ENCODE measurements at regions not wholly inside any gene's neighbourhood (a gene's known extent, or its start where the extent isn't known, plus 50 kb on each side); places are given as distances from the start of the nearest gene placed in this dataset.

- DNase-seq: no peak
- no peaks in the 10 kb centered on the region for H3K9me3 ChIP-seq (ENCODE audit: control insufficient read depth, low read depth, low read length)
- H3K27me3 ChIP-seq (ENCODE audit: control insufficient read depth, insufficient read depth, low read length): no peaks in the 10 kb centered on the region
- no peaks in the 10 kb centered on the region for H3K4me1 ChIP-seq (ENCODE audit: control insufficient read depth, insufficient read depth, low read length)
- no peak overlapping the region for H3K4me3 ChIP-seq (ENCODE audit: low read length)
- H3K36me3 ChIP-seq (ENCODE audit: control insufficient read depth, insufficient read depth, low read length): no peaks in the 10 kb centered on the region
- no CpG with 5 or more reads among the region's 1 CpG for WGBS (ENCODE audit: insufficient coverage, low lambda C conversion rate)
- H3K27ac ChIP-seq (ENCODE audit: low read length): no peak overlapping the region
Measured at GRCh38 chr3:64919934-64920333, 232.1 kb upstream of the ADAMTS9 start.

GRCh38 chr3:64918989-64919388, 231.2 kb upstream of the ADAMTS9 start:
- Histone ChIP-seq H3K27ac (ENCODE audit: low read length) (no peak overlapping the region), H3K4me1 (ENCODE audit: control insufficient read depth, insufficient read depth, low read length) (no peaks in the 10 kb centered on the region), H3K4me3 (ENCODE audit: low read length) (no peak overlapping the region), H3K36me3 (ENCODE audit: control insufficient read depth, insufficient read depth, low read length) (no peaks in the 10 kb centered on the region), H3K9me3 (ENCODE audit: control insufficient read depth, low read depth, low read length) (no peaks in the 10 kb centered on the region), H3K27me3 (ENCODE audit: control insufficient read depth, insufficient read depth, low read length) (no peaks in the 10 kb centered on the region)
- DNase-seq: no peak

GRCh38 chr3:64917914-64918453, 230.2 kb upstream of the ADAMTS9 start:
- no peak overlapping the region for H3K27ac ChIP-seq (ENCODE audit: low read length)
- no peaks in the 10 kb centered on the region for H3K9me3 ChIP-seq (ENCODE audit: control insufficient read depth, low read depth, low read length)
- DNase-seq: no peak
- H3K4me3 ChIP-seq (ENCODE audit: low read length): no peak overlapping the region
- no CpG with 5 or more reads among the region's 1 CpG for WGBS (ENCODE audit: insufficient coverage, low lambda C conversion rate)
- H3K4me1 ChIP-seq (ENCODE audit: control insufficient read depth, insufficient read depth, low read length): no peaks in the 10 kb centered on the region
- H3K36me3 ChIP-seq (ENCODE audit: control insufficient read depth, insufficient read depth, low read length): no peaks in the 10 kb centered on the region
- no peaks in the 10 kb centered on the region for H3K27me3 ChIP-seq (ENCODE audit: control insufficient read depth, insufficient read depth, low read length)

GRCh38 chr3:64916937-64917336, 229.1 kb upstream of the ADAMTS9 start:
- H3K9me3 ChIP-seq (ENCODE audit: control insufficient read depth, low read depth, low read length): no peaks in the 10 kb centered on the region
- no peaks in the 10 kb centered on the region for H3K36me3 ChIP-seq (ENCODE audit: control insufficient read depth, insufficient read depth, low read length)
- H3K27ac ChIP-seq (ENCODE audit: low read length): no peak overlapping the region
- H3K4me1 ChIP-seq (ENCODE audit: control insufficient read depth, insufficient read depth, low read length): no peaks in the 10 kb centered on the region
- DNase-seq: no peak
- no peak overlapping the region for H3K4me3 ChIP-seq (ENCODE audit: low read length)
- 100% methylated on average over 1 of the region's 4 CpGs for WGBS (ENCODE audit: insufficient coverage, low lambda C conversion rate)
- H3K27me3 ChIP-seq (ENCODE audit: control insufficient read depth, insufficient read depth, low read length): no peaks in the 10 kb centered on the region

GRCh38 chr3:64916192-64916798, 228.5 kb upstream of the ADAMTS9 start:
- no peaks in the 10 kb centered on the region for H3K4me1 ChIP-seq (ENCODE audit: control insufficient read depth, insufficient read depth, low read length)
- no peak overlapping the region for H3K27ac ChIP-seq (ENCODE audit: low read length)
- no peaks in the 10 kb centered on the region for H3K9me3 ChIP-seq (ENCODE audit: control insufficient read depth, low read depth, low read length)
- WGBS (ENCODE audit: insufficient coverage, low lambda C conversion rate): no CpG with 5 or more reads among the region's 8 CpGs
- no peak for DNase-seq
- H3K4me3 ChIP-seq (ENCODE audit: low read length): no peak overlapping the region
- H3K36me3 ChIP-seq (ENCODE audit: control insufficient read depth, insufficient read depth, low read length): no peaks in the 10 kb centered on the region
- H3K27me3 ChIP-seq (ENCODE audit: control insufficient read depth, insufficient read depth, low read length): no peaks in the 10 kb centered on the region

GRCh38 chr3:64915778-64916177, 228.0 kb upstream of the ADAMTS9 start:
- no CpG with 5 or more reads among the region's 2 CpGs for WGBS (ENCODE audit: insufficient coverage, low lambda C conversion rate)
- Histone ChIP-seq H3K27me3 (ENCODE audit: control insufficient read depth, insufficient read depth, low read length) (no peaks in the 10 kb centered on the region), H3K4me3 (ENCODE audit: low read length) (no peak overlapping the region), H3K36me3 (ENCODE audit: control insufficient read depth, insufficient read depth, low read length) (no peaks in the 10 kb centered on the region), H3K4me1 (ENCODE audit: control insufficient read depth, insufficient read depth, low read length) (no peaks in the 10 kb centered on the region), H3K27ac (ENCODE audit: low read length) (no peak overlapping the region), H3K9me3 (ENCODE audit: control insufficient read depth, low read depth, low read length) (no peaks in the 10 kb centered on the region)
- no peak for DNase-seq

GRCh38 chr3:64913515-64913914, 225.7 kb upstream of the ADAMTS9 start:
- Histone ChIP-seq H3K9me3 (ENCODE audit: control insufficient read depth, low read depth, low read length) (no peaks in the 10 kb centered on the region), H3K4me1 (ENCODE audit: control insufficient read depth, insufficient read depth, low read length) (peaks cover 2% of the 10 kb centered on the region), H3K27me3 (ENCODE audit: control insufficient read depth, insufficient read depth, low read length) (no peaks in the 10 kb centered on the region), H3K4me3 (ENCODE audit: low read length) (no peak overlapping the region), H3K36me3 (ENCODE audit: control insufficient read depth, insufficient read depth, low read length) (no peaks in the 10 kb centered on the region), H3K27ac (ENCODE audit: low read length) (no peak overlapping the region)
- DNase-seq: no peak
- WGBS (ENCODE audit: insufficient coverage, low lambda C conversion rate): 80% methylated on average over 1 of the region's 4 CpGs

GRCh38 chr3:64911138-64911537, 223.3 kb upstream of the ADAMTS9 start:
- Histone ChIP-seq H3K9me3 (ENCODE audit: control insufficient read depth, low read depth, low read length) (no peaks in the 10 kb centered on the region), H3K27me3 (ENCODE audit: control insufficient read depth, insufficient read depth, low read length) (no peaks in the 10 kb centered on the region), H3K27ac (ENCODE audit: low read length) (no peak overlapping the region), H3K4me1 (ENCODE audit: control insufficient read depth, insufficient read depth, low read length) (peaks cover 2% of the 10 kb centered on the region), H3K36me3 (ENCODE audit: control insufficient read depth, insufficient read depth, low read length) (no peaks in the 10 kb centered on the region), H3K4me3 (ENCODE audit: low read length) (no peak overlapping the region)
- no peak for DNase-seq
- WGBS (ENCODE audit: insufficient coverage, low lambda C conversion rate): no CpG with 5 or more reads among the region's 2 CpGs

GRCh38 chr3:64909757-64910467, 222.1 kb upstream of the ADAMTS9 start:
- Histone ChIP-seq H3K36me3 (ENCODE audit: control insufficient read depth, insufficient read depth, low read length) (no peaks in the 10 kb centered on the region), H3K27me3 (ENCODE audit: control insufficient read depth, insufficient read depth, low read length) (no peaks in the 10 kb centered on the region), H3K9me3 (ENCODE audit: control insufficient read depth, low read depth, low read length) (no peaks in the 10 kb centered on the region), H3K4me3 (ENCODE audit: low read length) (no peak overlapping the region), H3K4me1 (ENCODE audit: control insufficient read depth, insufficient read depth, low read length) (peaks cover 2% of the 10 kb centered on the region), H3K27ac (ENCODE audit: low read length) (no peak overlapping the region)
- WGBS (ENCODE audit: insufficient coverage, low lambda C conversion rate): no CpG with 5 or more reads among the region's 4 CpGs
- DNase-seq: no peak

- Histone ChIP-seq H3K9me3 (ENCODE audit: control insufficient read depth, low read depth, low read length) (no peaks in the 10 kb centered on the region), H3K27ac (ENCODE audit: low read length) (no peak overlapping the region), H3K36me3 (ENCODE audit: control insufficient read depth, insufficient read depth, low read length) (no peaks in the 10 kb centered on the region), H3K27me3 (ENCODE audit: control insufficient read depth, insufficient read depth, low read length) (no peaks in the 10 kb centered on the region), H3K4me3 (ENCODE audit: low read length) (no peak overlapping the region), H3K4me1 (ENCODE audit: control insufficient read depth, insufficient read depth, low read length) (peaks cover 2% of the 10 kb centered on the region)
- DNase-seq: no peak
- 65% methylated on average over 2 of the region's 8 CpGs for WGBS (ENCODE audit: insufficient coverage, low lambda C conversion rate)
Measured at GRCh38 chr3:64909011-64909410, 221.2 kb upstream of the ADAMTS9 start.

GRCh38 chr3:64908251-64908685, 220.5 kb upstream of the ADAMTS9 start:
- Histone ChIP-seq H3K27ac (ENCODE audit: low read length) (no peak overlapping the region), H3K36me3 (ENCODE audit: control insufficient read depth, insufficient read depth, low read length) (no peaks in the 10 kb centered on the region), H3K4me1 (ENCODE audit: control insufficient read depth, insufficient read depth, low read length) (peaks cover 2% of the 10 kb centered on the region), H3K27me3 (ENCODE audit: control insufficient read depth, insufficient read depth, low read length) (no peaks in the 10 kb centered on the region), H3K9me3 (ENCODE audit: control insufficient read depth, low read depth, low read length) (no peaks in the 10 kb centered on the region), H3K4me3 (ENCODE audit: low read length) (no peak overlapping the region)
- WGBS (ENCODE audit: insufficient coverage, low lambda C conversion rate): no CpG with 5 or more reads among the region's 5 CpGs
- DNase-seq: no peak
